Activated CD4-positive, alpha-beta memory T cell treated with anti-CD3 and anti-CD28 coated beads, Interleukin-2, amount 10 ng/mL, durations not matched to agents 7 days and 5 days (primary cell): ENCODE measurements at regions not wholly inside any gene's neighbourhood (a gene's known extent, or its start where the extent isn't known, plus 50 kb on each side); places are given as distances from the start of the nearest gene placed in this dataset.

ENCODE experiments used
- CTCF ChIA-PET: fragments of 350-600 bp; sonication (Branson Sonifier 250); formaldehyde crosslinking; loops from one replicate; lab custom pipeline; 2021; ENCODE audit warnings: antibody characterized with exemption, inconsistent platforms; lab: Charles Lee
- POLR2A ChIA-PET: fragments of 350-600 bp; sonication (Branson Sonifier 250); formaldehyde crosslinking; loops from one replicate; lab custom pipeline; 2021; ENCODE audit warnings: antibody characterized with exemption; lab: Charles Lee
- DNase-seq: peaks from one replicate; pipeline ENCODE4 v3.0.0-alpha.2; 2020
- H3K27ac Mint-ChIP-seq: one replicate; pipeline ENCODE4 v1.8.0; 2021; ENCODE audit warnings: mild to moderate bottlenecking, mixed read lengths
- H3K27me3 Mint-ChIP-seq: one replicate; pipeline ENCODE4 v1.8.0; 2021; ENCODE audit warnings: mixed read lengths
- H3K36me3 Mint-ChIP-seq: one replicate; pipeline ENCODE4 v1.8.0; 2021; ENCODE audit warnings: low read depth, mixed read lengths
- H3K4me1 Mint-ChIP-seq: one replicate; pipeline ENCODE4 v1.8.0; 2021; ENCODE audit warnings: mixed read lengths
- H3K4me3 Mint-ChIP-seq: one replicate; pipeline ENCODE4 v1.8.0; 2021; ENCODE audit warnings: mild to moderate bottlenecking, mixed read lengths
- H3K9me3 Mint-ChIP-seq: one replicate; pipeline ENCODE4 v1.8.0; 2021; ENCODE audit warnings: mixed read lengths

DNA sequence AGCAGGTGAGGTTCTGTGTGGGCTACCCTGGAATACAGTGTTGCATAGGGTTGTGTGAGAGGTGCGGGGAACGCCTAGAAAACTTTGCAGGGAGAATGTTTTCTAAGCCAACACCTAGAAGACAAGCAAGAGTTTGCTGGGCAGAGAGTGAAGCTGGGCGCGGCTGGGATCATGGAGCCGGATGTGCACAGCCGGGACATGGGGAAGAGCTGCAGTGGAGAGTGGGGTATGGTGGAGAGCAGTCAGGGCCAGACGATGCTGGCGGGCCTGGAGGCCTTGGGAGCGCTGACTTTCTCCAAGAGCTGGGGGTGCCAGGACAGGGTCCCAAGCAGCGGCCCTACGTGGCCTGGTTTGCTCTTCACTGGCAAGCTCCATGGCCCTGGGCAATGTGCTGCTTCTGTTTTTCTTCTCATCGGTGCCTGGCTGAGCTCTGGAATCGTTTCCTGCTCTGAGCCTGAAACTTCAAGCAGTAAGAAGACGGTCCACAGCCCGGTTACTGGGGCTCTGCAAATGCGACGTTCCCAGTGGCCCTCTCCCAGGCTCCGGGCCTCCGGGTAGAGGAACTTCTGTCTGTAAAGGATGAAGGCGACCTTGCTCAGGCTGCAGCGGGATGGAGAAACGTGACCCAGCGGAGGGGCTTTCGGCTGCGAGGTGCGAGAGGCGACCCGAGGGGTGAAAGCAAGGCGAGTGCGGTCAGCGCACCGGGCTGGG is 51.9 kb upstream of the CD34 start:
- ChIA-PET POLR2A (interaction anchor here (0.6 to 3.6 kb wide), 12 partner anchors 54 to 165 kb away, joined by 3 to 30 read pairs (median 3); no protein-coding TSS in a partner anchor), CTCF (interaction anchor here (0.6 to 9.9 kb wide), 46 partner anchors 9 to 515 kb away, joined by 3 to 243 read pairs (median 4); no protein-coding TSS in a partner anchor)
- DNase-seq = peak; percentile 27
- peak overlapping the region; percentile 74 for H3K4me3 Mint-ChIP-seq
- peak overlapping the region; percentile 36 for H3K27ac Mint-ChIP-seq
- H3K36me3 Mint-ChIP-seq = no peaks in the 10 kb centered on the region
- peaks cover 9% of the 10 kb centered on the region for H3K4me1 Mint-ChIP-seq
- peaks cover 48% of the 10 kb centered on the region for H3K27me3 Mint-ChIP-seq
- no peaks in the 10 kb centered on the region for H3K9me3 Mint-ChIP-seq
